ENCODE measurements at regions not wholly inside any gene's neighbourhood (a gene's known extent, or its start where the extent isn't known, plus 50 kb on each side); places are given as distances from the start of the nearest gene placed in this dataset.
A peak's percentile ranks its signal among the peaks of the same experiment; 100 is the strongest.

DNA sequence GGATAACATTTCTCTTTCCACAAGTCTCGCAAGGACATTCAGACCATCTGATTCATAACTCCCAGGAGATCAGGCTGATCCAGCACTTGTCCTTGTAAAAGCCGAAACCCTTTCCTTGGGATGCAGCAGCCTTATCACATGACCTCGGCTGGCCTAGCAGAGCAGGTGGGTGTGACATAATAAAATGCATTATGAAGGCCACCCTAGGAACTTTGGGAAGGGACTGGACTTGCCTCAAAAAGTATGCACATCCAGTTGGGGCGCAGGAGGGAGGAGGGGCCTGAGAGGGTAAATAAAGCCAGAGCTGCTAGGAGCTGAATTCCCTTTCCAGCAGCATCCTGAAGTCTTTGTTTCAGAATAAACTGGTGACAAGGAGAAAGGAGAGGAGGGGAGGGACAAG lies 260.8 kb downstream of the SNX13 start:
- no peak for ATAC-seq
- Mint-ChIP-seq H3K4me1 (ENCODE audit: low read depth) (no peaks in the 10 kb centered on the region), H3K36me3 (ENCODE audit: low read depth) (no peaks in the 10 kb centered on the region), H3K27me3 (no peaks in the 10 kb centered on the region), H3K9me3 (no peaks in the 10 kb centered on the region), H3K27ac (no peak overlapping the region), H3K4me3 (no peak overlapping the region)
- TF ChIP-seq, protein P1, sequence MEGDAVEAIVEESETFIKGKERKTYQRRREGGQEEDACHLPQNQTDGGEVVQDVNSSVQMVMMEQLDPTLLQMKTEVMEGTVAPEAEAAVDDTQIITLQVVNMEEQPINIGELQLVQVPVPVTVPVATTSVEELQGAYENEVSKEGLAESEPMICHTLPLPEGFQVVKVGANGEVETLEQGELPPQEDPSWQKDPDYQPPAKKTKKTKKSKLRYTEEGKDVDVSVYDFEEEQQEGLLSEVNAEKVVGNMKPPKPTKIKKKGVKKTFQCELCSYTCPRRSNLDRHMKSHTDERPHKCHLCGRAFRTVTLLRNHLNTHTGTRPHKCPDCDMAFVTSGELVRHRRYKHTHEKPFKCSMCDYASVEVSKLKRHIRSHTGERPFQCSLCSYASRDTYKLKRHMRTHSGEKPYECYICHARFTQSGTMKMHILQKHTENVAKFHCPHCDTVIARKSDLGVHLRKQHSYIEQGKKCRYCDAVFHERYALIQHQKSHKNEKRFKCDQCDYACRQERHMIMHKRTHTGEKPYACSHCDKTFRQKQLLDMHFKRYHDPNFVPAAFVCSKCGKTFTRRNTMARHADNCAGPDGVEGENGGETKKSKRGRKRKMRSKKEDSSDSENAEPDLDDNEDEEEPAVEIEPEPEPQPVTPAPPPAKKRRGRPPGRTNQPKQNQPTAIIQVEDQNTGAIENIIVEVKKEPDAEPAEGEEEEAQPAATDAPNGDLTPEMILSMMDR (IDR thresholded peaks at IDR 0.05) = no peak
- ChIA-PET CTCF (interaction anchor here (0.9 to 4.7 kb wide), 4 partner anchors 9 to 671 kb away, joined by 3 to 40 read pairs (median 8); no protein-coding TSS in a partner anchor), POLR2A (no interaction called here)
- intact Hi-C loops (cut with micrococcal nuclease) = no loop called here
- no peak for DNase-seq

DNA sequence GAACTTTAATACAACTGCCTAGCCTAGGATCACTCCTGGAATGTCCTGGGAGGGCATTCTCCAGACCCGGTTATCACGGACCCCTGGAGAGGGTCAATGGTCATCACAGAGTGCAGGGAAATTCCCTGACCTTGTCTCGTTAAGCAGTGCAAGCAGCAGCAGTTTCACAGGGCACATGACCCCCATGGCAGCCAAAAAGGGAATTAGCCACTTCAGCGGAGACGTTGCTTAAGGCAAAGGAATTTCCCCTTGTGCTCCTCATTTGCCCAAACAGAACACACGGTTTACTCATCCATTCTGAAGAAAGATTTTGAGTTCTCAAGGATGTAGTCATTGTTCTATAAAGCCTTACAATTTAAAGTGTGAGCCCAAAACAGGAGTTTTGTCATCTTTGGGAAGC lies 260.3 kb downstream of the SNX13 start:
- ChIA-PET CTCF (interaction anchor here (0.7 to 4.7 kb wide), 8 partner anchors 9 to 672 kb away, joined by 3 to 40 read pairs (median 6); no protein-coding TSS in a partner anchor), POLR2A (no interaction called here)
- TF ChIP-seq, protein P1 (IDR thresholded peaks at IDR 0.05) = no peak
- Mint-ChIP-seq H3K4me3 (no peak overlapping the region), H3K27me3 (no peaks in the 10 kb centered on the region), H3K9me3 (no peaks in the 10 kb centered on the region), H3K27ac (no peak overlapping the region), H3K36me3 (ENCODE audit: low read depth) (no peaks in the 10 kb centered on the region), H3K4me1 (ENCODE audit: low read depth) (no peaks in the 10 kb centered on the region)
- ATAC-seq = no peak
- intact Hi-C loops (cut with micrococcal nuclease) = no loop called here
- DNase-seq = no peak

DNA sequence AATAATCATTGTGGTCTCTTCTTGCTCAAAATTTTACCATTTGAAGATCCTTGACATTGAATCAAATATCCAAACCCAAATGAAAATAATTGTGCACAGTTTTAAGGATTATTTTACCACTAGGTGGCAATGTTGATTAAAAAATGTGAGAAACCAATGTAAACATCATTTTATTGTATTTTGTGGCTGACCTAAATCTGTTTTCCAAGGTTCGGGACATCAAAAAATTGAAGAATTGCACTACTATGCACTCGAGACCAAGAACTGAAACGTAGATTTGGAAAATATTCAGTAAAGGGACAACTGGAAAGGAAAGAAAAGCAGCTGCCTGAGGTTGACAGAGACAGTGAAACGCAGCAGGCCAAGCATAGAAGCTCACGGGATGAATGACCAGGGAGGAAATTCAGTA lies 259.3 kb downstream of the SNX13 start:
- POLR2A ChIA-PET = no interaction called here

DNA sequence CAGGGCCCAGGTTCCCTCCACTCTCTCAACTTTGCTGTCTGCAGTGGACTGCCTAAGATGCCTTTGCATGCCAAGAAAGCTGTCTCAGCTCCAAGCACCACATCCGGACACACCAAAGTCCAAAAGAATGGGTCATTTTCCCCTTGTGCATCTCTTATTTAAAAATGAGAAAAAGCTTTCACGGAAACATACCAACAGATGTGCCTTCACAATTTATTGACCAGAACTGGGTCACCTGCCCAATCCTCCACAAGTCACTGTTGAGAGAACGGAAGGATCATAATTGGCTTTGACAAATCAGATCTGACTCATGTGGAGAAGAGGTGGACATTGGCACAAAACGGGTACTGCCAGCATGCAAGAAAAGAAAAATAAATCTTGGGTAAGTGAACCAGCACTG lies 258.3 kb downstream of the SNX13 start:
- POLR2A ChIA-PET = no interaction called here
- H3K4me1 Mint-ChIP-seq (ENCODE audit: low read depth) = no peaks in the 10 kb centered on the region
- DNase-seq = no peak
- H3K27ac Mint-ChIP-seq = no peak overlapping the region
- TF ChIP-seq, protein P1 (IDR thresholded peaks at IDR 0.05) = no peak
- no peak overlapping the region for H3K4me3 Mint-ChIP-seq
- CTCF ChIA-PET = interaction anchor here (0.8 to 4.7 kb wide), 12 partner anchors 10 to 984 kb away, joined by 3 to 40 read pairs (median 5); no protein-coding TSS in a partner anchor
- H3K9me3 Mint-ChIP-seq = no peaks in the 10 kb centered on the region
- no peaks in the 10 kb centered on the region for H3K27me3 Mint-ChIP-seq
- no peak for ATAC-seq
- H3K36me3 Mint-ChIP-seq (ENCODE audit: low read depth) = no peaks in the 10 kb centered on the region
- intact Hi-C loops (cut with micrococcal nuclease) = no loop called here

More for the DNA sequence above, 259.3 kb downstream of the SNX13 start:
- TF ChIP-seq, protein P1 (IDR thresholded peaks at IDR 0.05) = peak; percentile 74
- intact Hi-C loops (cut with micrococcal nuclease) = no loop called here
- Mint-ChIP-seq H3K36me3 (ENCODE audit: low read depth) (no peaks in the 10 kb centered on the region), H3K27me3 (no peaks in the 10 kb centered on the region), H3K4me3 (no peak overlapping the region), H3K4me1 (ENCODE audit: low read depth) (no peaks in the 10 kb centered on the region), H3K27ac (no peak overlapping the region), H3K9me3 (no peaks in the 10 kb centered on the region)
- ATAC-seq (no peak), DNase-seq (no peak)
- CTCF ChIA-PET = interaction anchor here (0.7 to 4.7 kb wide), 25 partner anchors 9 to 985 kb away, joined by 3 to 40 read pairs (median 4); no protein-coding TSS in a partner anchor

DNA sequence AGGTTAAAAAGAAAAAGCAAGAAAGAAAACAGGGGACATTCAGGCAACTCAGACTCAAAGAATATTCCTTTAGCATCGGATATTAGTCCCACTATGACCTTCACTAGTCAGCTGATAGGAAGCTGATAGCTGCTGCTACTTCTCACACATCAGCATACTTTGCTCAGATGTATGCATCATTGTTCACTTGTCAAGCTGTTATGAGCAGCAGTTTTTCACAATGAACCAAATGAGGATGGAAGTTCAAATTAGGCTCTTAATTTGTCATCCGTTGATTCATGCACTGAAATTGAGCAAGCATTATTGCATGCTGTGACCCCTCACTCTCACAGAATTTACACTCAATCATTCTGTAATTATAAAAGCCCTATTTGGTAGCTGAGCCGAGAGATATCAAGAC lies 257.7 kb downstream of the SNX13 start:
- intact Hi-C loops (cut with micrococcal nuclease) = no loop called here
- Mint-ChIP-seq H3K27ac (no peak overlapping the region), H3K4me3 (no peak overlapping the region), H3K9me3 (no peaks in the 10 kb centered on the region), H3K4me1 (ENCODE audit: low read depth) (no peaks in the 10 kb centered on the region), H3K36me3 (ENCODE audit: low read depth) (no peaks in the 10 kb centered on the region), H3K27me3 (no peaks in the 10 kb centered on the region)
- CTCF ChIA-PET = interaction anchor here (1.7 to 4.7 kb wide), 4 partner anchors 12 to 669 kb away, joined by 5 to 40 read pairs (median 15); no protein-coding TSS in a partner anchor
- POLR2A ChIA-PET = no interaction called here
- DNase-seq = no peak
- TF ChIP-seq, protein P1 (IDR thresholded peaks at IDR 0.05) = no peak
- no peak for ATAC-seq
